MCF 10A (cell line): ENCODE measurements at regions not wholly inside any gene's neighbourhood (a gene's known extent, or its start where the extent isn't known, plus 50 kb on each side); places are given as distances from the start of the nearest gene placed in this dataset.

Experiments used
- BruUV-seq: library from RNA; stranded (reverse); fragments of 400-500 nt; replicated peaks from 2 replicates; lab custom pipeline; 2021; lab: Mats Ljungman, UMichigan
- CTCF ChIA-PET: fragments of 300-600 bp; sonication (Branson Sonifier 250); formaldehyde crosslinking; extraction: SDS; loops from one replicate; lab custom pipeline; 2021; ENCODE audit warnings: antibody characterized with exemption, inconsistent platforms; lab: Yijun Ruan, JAX
- POLR2A ChIA-PET: fragments of 300-600, 350-650 bp; sonication (Branson Sonifier 250); formaldehyde crosslinking; extraction: SDS; loops from one replicate; lab custom pipeline; 2020; ENCODE audit warnings: antibody characterized with exemption, inconsistent platforms; lab: Yijun Ruan, JAX
- DNase-seq: peaks from one replicate; pipeline ENCODE4 v3.0.0-alpha.2; 2018; ENCODE audit not compliant: unreplicated experiment
- H3K27ac Mint-ChIP-seq: one replicate; pipeline ENCODE4 v1.8.0; 2022; ENCODE audit warnings: mild to moderate bottlenecking, low read depth, mixed read lengths; ENCODE audit not compliant: unreplicated experiment
- H3K27me3 Mint-ChIP-seq: one replicate; pipeline ENCODE4 v1.8.0; 2022; ENCODE audit warnings: mixed read lengths; ENCODE audit not compliant: insufficient read depth, unreplicated experiment
- H3K36me3 Mint-ChIP-seq: one replicate; pipeline ENCODE4 v1.8.0; 2022; ENCODE audit warnings: mild to moderate bottlenecking, moderate library complexity, mixed read lengths; ENCODE audit not compliant: insufficient read depth, unreplicated experiment
- H3K4me1 Mint-ChIP-seq: one replicate; pipeline ENCODE4 v1.8.0; 2022; ENCODE audit warnings: mixed read lengths; ENCODE audit not compliant: insufficient read depth, unreplicated experiment
- H3K4me3 Mint-ChIP-seq: one replicate; pipeline ENCODE4 v1.8.0; 2022; ENCODE audit warnings: mild to moderate bottlenecking, moderate library complexity, mixed read lengths; ENCODE audit not compliant: unreplicated experiment
- H3K9me3 Mint-ChIP-seq: one replicate; pipeline ENCODE4 v1.8.0; 2022; ENCODE audit warnings: mixed read lengths; ENCODE audit not compliant: unreplicated experiment
- CTCF ChIP-seq: fragments of 200-600 bp; IDR thresholded peaks from one replicate; pipeline ENCODE4 v1.8.0; 2022; ENCODE audit warnings: antibody characterized with exemption, mild to moderate bottlenecking; ENCODE audit not compliant: unreplicated experiment
- intact Hi-C: fragments of 100-400 bp; cut with micrococcal nuclease; formaldehyde crosslinking; loops from 2 replicates; pipeline ENCODE4 v1.14.1; 2022

GRCh38 chr16:48870141-48870540 lies 260.2 kb upstream of the N4BP1 start:
- no peak overlapping the region for H3K27ac Mint-ChIP-seq
- CTCF ChIA-PET, result interaction anchor here (0.6 kb wide), 1 partner anchor 38 kb away, joined by 3 read pairs; no protein-coding TSS in a partner anchor
- no peaks in the 10 kb centered on the region for H3K9me3 Mint-ChIP-seq
- H3K4me3 Mint-ChIP-seq, result no peak overlapping the region
- POLR2A ChIA-PET, result no interaction called here
- no peaks in the 10 kb centered on the region for H3K4me1 Mint-ChIP-seq
- BruUV-seq, result no TSS peak
- no peaks in the 10 kb centered on the region for H3K36me3 Mint-ChIP-seq
- intact Hi-C loops, result no loop called here
- TF ChIP-seq CTCF, result no peak
- DNase-seq, result no peak
- peaks cover 27% of the 10 kb centered on the region for H3K27me3 Mint-ChIP-seq

- no peak for TF ChIP-seq CTCF
- peaks cover 6% of the 10 kb centered on the region for H3K4me1 Mint-ChIP-seq
- intact Hi-C loops, result no loop called here
Measured at GRCh38 chr16:48865520-48865919, 255.5 kb upstream of the N4BP1 start.

DNA sequence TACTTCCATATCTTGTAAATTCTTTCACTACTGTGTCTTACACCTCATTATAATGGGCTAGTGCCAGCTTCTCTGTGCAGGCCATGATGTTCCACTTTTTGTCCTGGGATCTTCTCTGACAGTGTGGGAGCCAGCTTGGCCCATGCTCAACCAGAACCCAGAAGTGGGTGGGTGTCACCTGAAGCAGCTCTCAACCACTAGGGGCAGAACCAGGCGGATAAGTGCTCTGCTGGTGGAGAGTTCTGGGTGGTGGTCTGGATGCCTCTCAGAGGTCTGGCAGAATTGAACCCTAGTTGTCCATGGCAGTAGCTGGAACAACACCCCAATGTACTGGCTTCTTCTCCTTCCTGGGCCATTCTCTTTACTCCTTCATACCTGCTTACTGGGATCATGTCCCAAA lies 254.1 kb upstream of the N4BP1 start:
- no peaks in the 10 kb centered on the region for H3K36me3 Mint-ChIP-seq
- H3K27ac Mint-ChIP-seq, result no peak overlapping the region
- intact Hi-C loops, result no loop called here
- no TSS peak for BruUV-seq
- H3K9me3 Mint-ChIP-seq, result no peaks in the 10 kb centered on the region
- ChIA-PET POLR2A (no interaction called here), CTCF (no interaction called here)
- H3K4me1 Mint-ChIP-seq, result peaks cover 6% of the 10 kb centered on the region
- H3K27me3 Mint-ChIP-seq, result peaks cover 15% of the 10 kb centered on the region
- no peak for TF ChIP-seq CTCF
- H3K4me3 Mint-ChIP-seq, result no peak overlapping the region
- DNase-seq, result no peak

More at GRCh38 chr16:48865520-48865919, 255.5 kb upstream of the N4BP1 start:
- Mint-ChIP-seq H3K27me3 (peaks cover 15% of the 10 kb centered on the region), H3K36me3 (no peaks in the 10 kb centered on the region), H3K27ac (no peak overlapping the region), H3K9me3 (no peaks in the 10 kb centered on the region), H3K4me3 (no peak overlapping the region)
- no peak for DNase-seq
- ChIA-PET POLR2A (no interaction called here), CTCF (no interaction called here)
- no TSS peak for BruUV-seq

- peaks cover 9% of the 10 kb centered on the region for H3K27me3 Mint-ChIP-seq
- no peak overlapping the region for H3K4me3 Mint-ChIP-seq
- ChIA-PET CTCF (interaction anchor here (0.5 to 2.0 kb wide), 8 partner anchors 10 to 1012 kb away, joined by 3 to 7 read pairs (median 3); no protein-coding TSS in a partner anchor), POLR2A (interaction anchor here (0.8 kb wide), 1 partner anchor 686 kb away, joined by 3 read pairs; no protein-coding TSS in a partner anchor)
- no peaks in the 10 kb centered on the region for H3K36me3 Mint-ChIP-seq
- peak; percentile 38 for TF ChIP-seq CTCF
- intact Hi-C loops, result loop anchor here (1.0 kb wide), 1 partner anchor 488 kb away; no protein-coding TSS in a partner anchor
- peaks cover 6% of the 10 kb centered on the region for H3K4me1 Mint-ChIP-seq
- no peaks in the 10 kb centered on the region for H3K9me3 Mint-ChIP-seq
- peak; percentile 81 for DNase-seq
- H3K27ac Mint-ChIP-seq, result peak overlapping the region; percentile 60
- BruUV-seq, result no TSS peak
Measured at GRCh38 chr16:48862087-48862532, 252.1 kb upstream of the N4BP1 start.
